ENCODE measurements at regions not wholly inside any gene's neighbourhood (a gene's known extent, or its start where the extent isn't known, plus 50 kb on each side); places are given as distances from the start of the nearest gene placed in this dataset.

GRCh38 chr2:155965415-155966063, 367.0 kb downstream of the NR4A2 start:
- TF ChIP-seq REST (tag by site-specific recombination; IDR thresholded peaks at IDR 0.05): no peak
- no peak for TF ChIP-seq CTCF (tag by site-specific recombination; IDR thresholded peaks at IDR 0.05)
- TF ChIP-seq ZNF223 (tag by site-specific recombination; IDR thresholded peaks at IDR 0.05): no peak
- TF ChIP-seq ATF2 (tag by site-specific recombination; IDR thresholded peaks at IDR 0.05; ENCODE audit: low read depth): no peak
